Ishikawa (cell line): ENCODE measurements at regions not wholly inside any gene's neighbourhood (a gene's known extent, or its start where the extent isn't known, plus 50 kb on each side); places are given as distances from the start of the nearest gene placed in this dataset.

Source experiments
- CEBPB ChIP-seq: IDR thresholded peaks from 2 replicates; pipeline ENCODE4 v1.6.1; 2012
- EP300 ChIP-seq: IDR thresholded peaks from 2 replicates; pipeline ENCODE4 v1.6.1; 2012; ENCODE audit warnings: borderline replicate concordance
- NFIC ChIP-seq: IDR thresholded peaks from 2 replicates; pipeline ENCODE4 v1.6.1; 2012
- TAF1 ChIP-seq: IDR thresholded peaks from 2 replicates; pipeline ENCODE4 v1.6.1; 2012; ENCODE audit warnings: low read depth, mild to moderate bottlenecking
- TEAD4 ChIP-seq: IDR thresholded peaks from 2 replicates; pipeline ENCODE4 v1.6.1; 2012
- TF ChIP-seq, protein P1 (sequence below): IDR thresholded peaks from 2 replicates; pipeline ENCODE4 v1.6.1; 2012; ENCODE audit warnings: low read depth, mild to moderate bottlenecking

DNA sequence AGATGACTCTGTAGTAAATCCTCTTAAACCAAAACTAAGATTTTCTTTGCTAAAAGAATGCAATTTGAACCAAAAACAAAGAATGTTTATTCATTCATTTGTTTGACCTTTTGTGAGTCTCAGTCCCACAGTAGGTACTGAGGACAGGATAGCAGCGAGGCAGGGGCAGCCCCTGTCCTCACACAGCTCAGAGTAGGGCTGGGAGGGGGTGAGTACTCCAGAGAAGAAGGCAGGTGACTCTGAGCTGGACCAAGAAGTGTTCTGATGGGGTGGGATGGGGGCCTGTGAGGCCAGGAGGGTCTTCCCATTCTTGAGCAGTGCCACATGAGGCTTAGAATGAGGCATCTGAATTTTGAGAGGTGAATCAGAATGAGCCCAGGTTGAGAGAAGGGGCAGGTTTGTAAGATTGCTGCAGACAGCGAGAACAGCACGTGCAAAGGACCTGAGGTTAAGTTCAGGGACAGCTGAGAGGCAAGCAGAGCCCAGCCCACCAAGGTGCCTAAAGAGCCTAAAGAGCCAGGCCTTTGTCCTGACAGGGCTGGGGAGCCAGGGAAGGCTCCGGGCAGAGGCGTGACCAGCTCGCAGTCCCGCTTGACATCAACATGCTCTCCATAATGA is 56.9 kb upstream of the CHST15 start:
- TF ChIP-seq, protein P1, sequence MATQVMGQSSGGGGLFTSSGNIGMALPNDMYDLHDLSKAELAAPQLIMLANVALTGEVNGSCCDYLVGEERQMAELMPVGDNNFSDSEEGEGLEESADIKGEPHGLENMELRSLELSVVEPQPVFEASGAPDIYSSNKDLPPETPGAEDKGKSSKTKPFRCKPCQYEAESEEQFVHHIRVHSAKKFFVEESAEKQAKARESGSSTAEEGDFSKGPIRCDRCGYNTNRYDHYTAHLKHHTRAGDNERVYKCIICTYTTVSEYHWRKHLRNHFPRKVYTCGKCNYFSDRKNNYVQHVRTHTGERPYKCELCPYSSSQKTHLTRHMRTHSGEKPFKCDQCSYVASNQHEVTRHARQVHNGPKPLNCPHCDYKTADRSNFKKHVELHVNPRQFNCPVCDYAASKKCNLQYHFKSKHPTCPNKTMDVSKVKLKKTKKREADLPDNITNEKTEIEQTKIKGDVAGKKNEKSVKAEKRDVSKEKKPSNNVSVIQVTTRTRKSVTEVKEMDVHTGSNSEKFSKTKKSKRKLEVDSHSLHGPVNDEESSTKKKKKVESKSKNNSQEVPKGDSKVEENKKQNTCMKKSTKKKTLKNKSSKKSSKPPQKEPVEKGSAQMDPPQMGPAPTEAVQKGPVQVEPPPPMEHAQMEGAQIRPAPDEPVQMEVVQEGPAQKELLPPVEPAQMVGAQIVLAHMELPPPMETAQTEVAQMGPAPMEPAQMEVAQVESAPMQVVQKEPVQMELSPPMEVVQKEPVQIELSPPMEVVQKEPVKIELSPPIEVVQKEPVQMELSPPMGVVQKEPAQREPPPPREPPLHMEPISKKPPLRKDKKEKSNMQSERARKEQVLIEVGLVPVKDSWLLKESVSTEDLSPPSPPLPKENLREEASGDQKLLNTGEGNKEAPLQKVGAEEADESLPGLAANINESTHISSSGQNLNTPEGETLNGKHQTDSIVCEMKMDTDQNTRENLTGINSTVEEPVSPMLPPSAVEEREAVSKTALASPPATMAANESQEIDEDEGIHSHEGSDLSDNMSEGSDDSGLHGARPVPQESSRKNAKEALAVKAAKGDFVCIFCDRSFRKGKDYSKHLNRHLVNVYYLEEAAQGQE = no peak
- TF ChIP-seq CEBPB (no peak), NFIC (no peak), TAF1 (no peak), TEAD4 (no peak), EP300 (no peak)
